ENCODE measurements at regions not wholly inside any gene's neighbourhood (a gene's known extent, or its start where the extent isn't known, plus 50 kb on each side); places are given as distances from the start of the nearest gene placed in this dataset.

GRCh38 chr4:56184214-56184613, 203.1 kb downstream of the AASDH start:
- TF ChIP-seq CTCF (conservative IDR thresholded peaks at IDR 0.05), result no peak
- no peak for TF ChIP-seq EZH2 (IDR thresholded peaks at IDR 0.05; ENCODE audit: low read depth)
